H9 (cell line): ENCODE measurements at regions not wholly inside any gene's neighbourhood (a gene's known extent, or its start where the extent isn't known, plus 50 kb on each side); places are given as distances from the start of the nearest gene placed in this dataset.

Source experiments
- DNase-seq: peaks from one replicate; pipeline ENCODE4 v3.0.0-alpha.2; 2017
- H2AFZ ChIP-seq: one replicate; pipeline ENCODE4 v1.6.1; 2013; ENCODE audit warnings: mild to moderate bottlenecking, low read length, control low read depth, moderate library complexity
- H2AK5ac ChIP-seq: 2 replicates; pipeline ENCODE4 v1.6.1; 2013; ENCODE audit warnings: low read length, control low read depth, mixed read lengths; ENCODE audit not compliant: insufficient read length
- H2BK120ac ChIP-seq: one replicate; pipeline ENCODE4 v1.6.1; 2013; ENCODE audit warnings: low read depth, mild to moderate bottlenecking, low read length, control low read depth, inconsistent platforms; ENCODE audit not compliant: poor library complexity, severe bottlenecking
- H2BK12ac ChIP-seq: 2 replicates; pipeline ENCODE4 v1.6.1; 2013; ENCODE audit warnings: low read length, control low read depth, mixed read lengths, low read depth; ENCODE audit not compliant: insufficient read length
- H2BK15ac ChIP-seq: 2 replicates; pipeline ENCODE4 v1.6.1; 2013; ENCODE audit warnings: low read depth, low read length, control low read depth
- H2BK20ac ChIP-seq: one replicate; pipeline ENCODE4 v1.6.1; 2013; ENCODE audit warnings: low read depth, mild to moderate bottlenecking, low read length, control low read depth, inconsistent platforms; ENCODE audit not compliant: poor library complexity, severe bottlenecking
- H2BK5ac ChIP-seq: 2 replicates; pipeline ENCODE4 v1.6.1; 2013; ENCODE audit warnings: low read length, control low read depth, mixed read lengths; ENCODE audit not compliant: insufficient read length
- H3K14ac ChIP-seq: 2 replicates; pipeline ENCODE4 v1.6.1; 2013; ENCODE audit warnings: low read length, control low read depth; ENCODE audit not compliant: insufficient read depth
- H3K18ac ChIP-seq: 2 replicates; pipeline ENCODE4 v1.6.1; 2013; ENCODE audit warnings: low read depth, mild to moderate bottlenecking, mixed read lengths, low read length, control low read depth; ENCODE audit not compliant: insufficient read length
- H3K23ac ChIP-seq: 2 replicates; pipeline ENCODE4 v1.6.1; 2013; ENCODE audit warnings: low read length, control low read depth, mixed read lengths, low read depth; ENCODE audit not compliant: insufficient read length
- H3K23me2 ChIP-seq: 2 replicates; pipeline ENCODE4 v1.6.1; 2013; ENCODE audit warnings: low read depth, mild to moderate bottlenecking, mixed read lengths, low read length, control low read depth; ENCODE audit not compliant: insufficient read length, poor library complexity, severe bottlenecking
- H3K27ac ChIP-seq: 2 replicates; pipeline ENCODE4 v1.5.1; 2013; ENCODE audit warnings: low read length, control low read depth, mixed read lengths, low read depth; ENCODE audit not compliant: insufficient read length
- H3K27me3 ChIP-seq: 2 replicates; pipeline ENCODE4 v1.6.1; 2013; ENCODE audit warnings: low read length, control low read depth, inconsistent platforms; ENCODE audit not compliant: insufficient read depth
- H3K4ac ChIP-seq: 2 replicates; pipeline ENCODE4 v1.6.1; 2013; ENCODE audit warnings: low read depth, mild to moderate bottlenecking, control low read depth, inconsistent platforms, low read length, moderate library complexity
- H3K4me1 ChIP-seq: 2 replicates; pipeline ENCODE4 v1.6.1; 2013; ENCODE audit warnings: low read length, control low read depth, inconsistent platforms; ENCODE audit not compliant: insufficient read depth
- H3K4me2 ChIP-seq: 2 replicates; pipeline ENCODE4 v1.6.1; 2013; ENCODE audit warnings: low read length, control low read depth, mixed read lengths; ENCODE audit not compliant: insufficient read length, insufficient read depth
- H3K56ac ChIP-seq: 2 replicates; pipeline ENCODE4 v1.6.1; 2013; ENCODE audit warnings: low read depth, mild to moderate bottlenecking, mixed read lengths, low read length, control low read depth; ENCODE audit not compliant: insufficient read length
- H3K79me1 ChIP-seq: 2 replicates; pipeline ENCODE4 v1.6.1; 2013; ENCODE audit warnings: low read depth, mild to moderate bottlenecking, moderate library complexity, low read length, control low read depth, inconsistent platforms; ENCODE audit not compliant: insufficient read depth, poor library complexity, severe bottlenecking
- H3K79me2 ChIP-seq: 2 replicates; pipeline ENCODE4 v1.6.1; 2013; ENCODE audit warnings: low read length, control low read depth, inconsistent platforms; ENCODE audit not compliant: insufficient read depth
- H3K9ac ChIP-seq: 2 replicates; pipeline ENCODE4 v1.6.1; 2013; ENCODE audit warnings: low read length, control low read depth, mixed read lengths; ENCODE audit not compliant: insufficient read length; ENCODE audit errors: extremely low read depth
- H3K9me3 ChIP-seq: one replicate; pipeline ENCODE4 v1.6.1; 2013; ENCODE audit warnings: low read depth, low read length, inconsistent platforms; ENCODE audit not compliant: control insufficient read depth
- H3T11ph ChIP-seq: one replicate; pipeline ENCODE4 v1.6.1; 2013; ENCODE audit warnings: mild to moderate bottlenecking, low read length, control low read depth, inconsistent platforms
- H4K20me1 ChIP-seq: one replicate; pipeline ENCODE4 v1.6.1; 2013; ENCODE audit not compliant: control insufficient read depth, insufficient read length, insufficient read depth
- H4K5ac ChIP-seq: 2 replicates; pipeline ENCODE4 v1.6.1; 2013; ENCODE audit warnings: low read depth, mild to moderate bottlenecking, mixed read lengths, low read length, control low read depth; ENCODE audit not compliant: insufficient read length
- H4K8ac ChIP-seq: replicated peaks from 2 replicates; pipeline ENCODE4 v1.6.1; 2013; ENCODE audit warnings: low read length, control low read depth, mixed read lengths, low read depth; ENCODE audit not compliant: insufficient read length
- H4K91ac ChIP-seq: 2 replicates; pipeline ENCODE4 v1.6.1; 2013; ENCODE audit warnings: low read depth, mild to moderate bottlenecking, moderate library complexity, mixed read lengths, low read length, control low read depth; ENCODE audit not compliant: insufficient read length
- H3K27ac Mint-ChIP-seq, 3 experiments: 2 replicates in 2 of 3; 3 replicates in 1 of 3; pipeline ENCODE4 v1.8.0; 2020 to 2021; ENCODE audit warnings: mixed read lengths in 3 of 3, mild to moderate bottlenecking in 1 of 3, moderate library complexity in 1 of 3
- H3K27me3 Mint-ChIP-seq: 2 replicates; pipeline ENCODE4 v1.8.0; 2021; ENCODE audit warnings: low read depth, mild to moderate bottlenecking, moderate library complexity, mixed read lengths
- H3K36me3 Mint-ChIP-seq, 3 experiments: 2 replicates in 2 of 3; 3 replicates in 1 of 3; pipeline ENCODE4 v1.8.0; 2020 to 2021; ENCODE audit warnings: low read depth in 3 of 3, mixed read lengths in 3 of 3; ENCODE audit not compliant: insufficient read depth in 1 of 3
- H3K4me1 Mint-ChIP-seq, 2 experiments: 2 replicates each; pipeline ENCODE4 v1.8.0; 2020; ENCODE audit warnings: mixed read lengths in 2 of 2
- H3K4me3 Mint-ChIP-seq, 2 experiments: 2 replicates in 1 of 2; 3 replicates in 1 of 2; pipeline ENCODE4 v1.8.0; 2020 to 2021; ENCODE audit warnings: mild to moderate bottlenecking in 2 of 2, mixed read lengths in 2 of 2, moderate library complexity in 1 of 2
- H3K9me3 Mint-ChIP-seq, 2 experiments: 2 replicates in 1 of 2; 3 replicates in 1 of 2; pipeline ENCODE4 v1.8.0; 2020; ENCODE audit warnings: mild to moderate bottlenecking in 2 of 2, mixed read lengths in 2 of 2, moderate library complexity in 1 of 2
- CTCF ChIP-seq: fragments of 200-600 bp; sonication (generic); conservative IDR thresholded peaks from 3 replicates; pipeline ENCODE4 v1.8.0; 2021; ENCODE audit warnings: antibody characterized with exemption, mild to moderate bottlenecking
- WGBS: extraction: QIAGEN DNeasy Blood & Tissue Kit; methylation state at CpG from one replicate; pipeline ENCODE4 v1.1.7; 2013; ENCODE audit warnings: missing lambda C conversion rate, low lambda C conversion rate, mixed read lengths; ENCODE audit not compliant: insufficient read length; ENCODE audit errors: extremely low coverage; 5-methylcytosine and 5-hydroxymethylcytosine counted together

- no peak overlapping the region for H2BK15ac ChIP-seq
- H2BK20ac ChIP-seq = no peak overlapping the region
- H3K56ac ChIP-seq = no peak overlapping the region
- no peak overlapping the region for H3K4me3 Mint-ChIP-seq
- no peak overlapping the region for H3K27ac ChIP-seq
- H2BK12ac ChIP-seq = no peak overlapping the region
- no peak overlapping the region for H3K14ac ChIP-seq
- no peak overlapping the region for H3K18ac ChIP-seq
- H4K5ac ChIP-seq = no peak overlapping the region
- no peaks in the 10 kb centered on the region for H3K23me2 ChIP-seq
- TF ChIP-seq CTCF = no peak
- no peaks in the 10 kb centered on the region for H3K9me3 Mint-ChIP-seq
- H4K8ac ChIP-seq = no peak overlapping the region
- no peaks in the 10 kb centered on the region for H3K27me3 ChIP-seq
- no peaks in the 10 kb centered on the region for H4K20me1 ChIP-seq
- WGBS = no CpG with 5 or more reads among the region's 1 CpG
- peaks cover 7 to 10% of the 10 kb centered on the region in 2 experiments for H3K4me1 Mint-ChIP-seq
- H3T11ph ChIP-seq = no peak overlapping the region
- no peak overlapping the region for H3K9ac ChIP-seq
- no peak overlapping the region for H3K23ac ChIP-seq
- no peaks in the 10 kb centered on the region for H3K36me3 Mint-ChIP-seq
- no peak overlapping the region for H4K91ac ChIP-seq
- DNase-seq = no peak
- no peaks in the 10 kb centered on the region for H3K27me3 Mint-ChIP-seq
- no peak overlapping the region for H2AFZ ChIP-seq
- H3K27ac Mint-ChIP-seq = no peak overlapping the region
- no peaks in the 10 kb centered on the region for H3K79me1 ChIP-seq
- no peaks in the 10 kb centered on the region for H3K9me3 ChIP-seq
- H3K4me1 ChIP-seq = no peaks in the 10 kb centered on the region
- no peak overlapping the region for H2BK120ac ChIP-seq
- no peaks in the 10 kb centered on the region for H3K79me2 ChIP-seq
- H3K4me2 ChIP-seq = no peak overlapping the region
- H2AK5ac ChIP-seq = no peak overlapping the region
- H2BK5ac ChIP-seq = no peak overlapping the region
- H3K4ac ChIP-seq = no peak overlapping the region
Observed at GRCh38 chr4:123809864-123810263, 413.3 kb downstream of the SPRY1 start.
